ENCODE measurements at regions not wholly inside any gene's neighbourhood (a gene's known extent, or its start where the extent isn't known, plus 50 kb on each side); places are given as distances from the start of the nearest gene placed in this dataset.

DNA sequence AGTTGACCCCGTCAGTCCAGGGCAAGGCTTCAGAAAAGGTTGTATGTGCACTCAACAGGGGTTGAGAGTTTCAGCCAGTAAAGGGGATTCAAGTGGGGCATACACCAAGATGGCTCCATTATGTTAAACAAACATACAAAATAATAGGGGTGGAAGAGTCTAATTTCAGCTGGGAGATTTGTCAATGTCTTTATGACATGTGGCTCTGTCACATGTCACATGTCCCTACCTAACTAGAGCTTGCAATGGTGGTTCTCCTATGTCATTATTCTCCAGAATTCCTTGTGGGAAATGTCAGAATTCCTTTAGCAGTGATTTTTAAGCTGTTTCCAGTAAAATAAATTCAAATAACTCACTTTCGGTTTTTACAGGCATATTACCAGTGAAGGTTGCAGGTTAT is 392.0 kb upstream of the ADGRL4 start:
- no peak for DNase-seq (ENCODE audit: low spot score)

GRCh38 chr1:79396901-79397300 is 390.4 kb upstream of the ADGRL4 start:
- no peak for DNase-seq (ENCODE audit: low spot score)

DNA sequence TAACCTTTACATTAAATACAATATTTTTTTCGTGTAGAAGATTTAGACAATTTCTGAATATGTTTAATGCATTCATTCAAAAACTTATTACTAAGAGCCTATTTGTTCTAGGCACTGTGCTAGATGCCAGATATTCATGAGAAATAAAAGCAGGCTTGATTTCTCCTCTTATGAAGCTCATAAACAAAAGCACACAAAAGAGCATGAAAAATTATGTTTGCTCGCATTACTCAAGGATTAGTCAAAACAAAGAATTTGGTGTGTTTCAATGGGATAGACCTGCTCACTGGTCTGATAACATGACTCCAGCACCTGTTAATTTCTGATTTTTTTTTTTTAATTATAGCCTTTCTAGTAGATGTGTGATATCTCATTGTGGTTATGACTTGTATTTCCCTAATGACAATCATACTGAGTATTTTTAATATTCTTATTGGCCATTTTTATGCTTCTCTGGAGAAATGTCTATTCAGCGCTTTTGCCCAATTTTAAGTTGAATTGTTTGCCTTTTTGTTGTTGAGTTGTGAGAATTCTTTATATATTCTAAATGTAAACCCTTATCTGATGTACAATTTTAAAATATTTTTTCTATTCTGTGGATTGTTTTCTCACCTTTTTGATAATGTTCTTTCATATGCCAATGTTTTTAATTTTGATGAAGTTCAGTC is 382.3 kb upstream of the ADGRL4 start:
- no peak for DNase-seq (ENCODE audit: low spot score)

DNA sequence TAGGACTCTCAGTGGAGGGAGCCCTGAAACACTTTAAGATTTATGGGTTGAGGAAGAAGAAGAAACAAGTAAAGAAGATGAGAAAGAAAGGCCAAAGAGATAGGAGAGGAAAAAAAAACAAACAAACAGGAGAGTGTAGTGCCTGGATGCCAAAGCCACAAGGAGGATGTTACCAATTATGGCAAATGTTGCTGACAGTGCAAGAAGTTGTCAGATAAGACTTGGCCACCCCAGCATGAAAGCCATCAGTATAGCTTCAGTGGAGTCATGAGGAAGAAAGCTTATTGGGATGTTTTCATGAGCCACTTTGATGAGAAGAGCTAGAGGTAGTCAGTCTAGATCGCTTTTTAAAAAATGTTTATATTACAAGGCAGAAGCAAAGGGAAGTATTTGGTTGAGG is 380.2 kb upstream of the ADGRL4 start:
- DNase-seq (ENCODE audit: low spot score): no peak

DNA sequence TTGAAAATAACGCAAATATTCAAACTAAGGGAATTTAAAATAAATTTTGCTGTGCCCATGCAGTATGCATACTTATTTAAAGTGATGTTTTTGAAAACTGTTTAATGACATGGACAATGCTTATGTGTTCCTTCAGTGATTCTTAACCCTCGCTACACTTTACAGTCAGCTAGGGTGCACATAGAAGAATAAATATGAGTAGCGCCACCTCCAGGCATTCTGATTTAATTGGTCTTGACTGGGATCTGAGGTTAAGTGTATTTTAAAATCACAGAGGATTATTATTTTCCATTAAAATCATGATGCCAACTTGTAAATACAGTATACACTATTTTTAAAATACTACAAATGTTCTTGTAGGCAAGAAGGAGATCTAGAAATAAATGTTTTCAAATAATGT is 373.5 kb upstream of the ADGRL4 start:
- DNase-seq (ENCODE audit: low spot score): no peak

GRCh38 chr1:79376106-79376505 is 369.6 kb upstream of the ADGRL4 start:
- DNase-seq (ENCODE audit: low spot score): no peak

DNA sequence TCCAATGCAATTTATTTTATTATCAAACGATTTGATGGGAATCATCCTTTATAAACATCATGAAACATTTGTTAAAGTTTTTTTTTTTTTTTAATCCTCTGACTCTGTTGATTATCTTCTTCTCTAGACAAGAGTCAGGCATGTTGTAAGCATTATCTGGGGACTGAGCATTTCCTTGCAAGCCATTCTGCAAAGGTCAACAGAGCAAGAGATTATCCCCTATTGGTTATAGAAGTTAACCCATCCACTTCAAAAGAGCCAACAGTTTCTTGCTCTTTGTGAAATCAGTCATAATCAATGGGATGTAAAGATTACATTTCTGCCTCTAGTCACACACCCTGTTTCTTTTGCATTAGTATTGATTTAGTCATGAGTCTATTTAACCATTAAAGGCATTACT is 368.8 kb upstream of the ADGRL4 start:
- DNase-seq (ENCODE audit: low spot score): no peak

GRCh38 chr1:79374397-79374796 is 367.9 kb upstream of the ADGRL4 start:
- no peak for DNase-seq (ENCODE audit: low spot score)

GRCh38 chr1:79373481-79374125 is 367.1 kb upstream of the ADGRL4 start:
- no peak for DNase-seq (ENCODE audit: low spot score)

DNA sequence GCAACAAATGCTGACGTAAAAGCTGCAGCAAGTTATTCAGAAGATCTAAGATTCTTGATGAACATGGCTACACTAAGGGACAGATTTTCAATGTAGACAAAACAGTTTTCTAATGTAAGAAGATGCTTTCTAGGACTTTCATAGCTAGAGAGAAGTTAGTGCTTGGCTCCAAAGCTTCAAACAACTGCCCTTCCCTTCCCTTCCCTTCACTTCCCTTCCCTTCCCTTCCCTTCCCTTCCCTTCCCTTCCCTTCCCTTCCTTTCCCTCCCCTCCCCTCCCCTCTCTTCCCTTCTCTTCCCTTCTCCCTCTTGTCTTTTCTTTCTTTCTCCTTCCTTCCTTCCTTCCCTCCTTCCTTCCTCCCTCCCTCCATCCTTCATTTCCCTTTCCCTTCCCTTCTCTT is 365.3 kb upstream of the ADGRL4 start:
- DNase-seq (ENCODE audit: low spot score): no peak

- no peak for DNase-seq (ENCODE audit: low spot score)
These were observed 362.6 kb upstream of the ADGRL4 start for GRCh38 chr1:79369091-79369490.

DNA sequence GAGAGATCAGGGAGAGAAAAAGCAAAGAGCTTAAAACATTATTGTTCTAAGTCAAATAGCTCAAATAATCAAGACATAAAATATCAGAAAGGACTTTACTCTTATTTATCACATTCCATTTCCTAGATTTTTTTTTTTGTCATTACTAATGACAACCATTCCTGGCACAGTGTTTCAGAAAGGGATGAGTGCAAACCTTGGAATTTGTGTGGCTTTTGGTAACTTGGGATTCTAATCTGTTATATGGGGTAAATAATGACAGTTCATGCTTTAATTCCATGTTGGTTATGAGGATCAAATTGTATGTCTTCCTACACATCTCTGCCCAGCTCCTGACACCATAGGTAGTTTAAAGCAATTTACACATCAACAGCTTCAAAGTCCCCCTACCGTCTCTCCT is 358.4 kb upstream of the ADGRL4 start:
- DNase-seq (ENCODE audit: low spot score): peak; percentile 52

- DNase-seq (ENCODE audit: low spot score): no peak
These were observed 356.9 kb upstream of the ADGRL4 start for GRCh38 chr1:79363430-79363829.

DNA sequence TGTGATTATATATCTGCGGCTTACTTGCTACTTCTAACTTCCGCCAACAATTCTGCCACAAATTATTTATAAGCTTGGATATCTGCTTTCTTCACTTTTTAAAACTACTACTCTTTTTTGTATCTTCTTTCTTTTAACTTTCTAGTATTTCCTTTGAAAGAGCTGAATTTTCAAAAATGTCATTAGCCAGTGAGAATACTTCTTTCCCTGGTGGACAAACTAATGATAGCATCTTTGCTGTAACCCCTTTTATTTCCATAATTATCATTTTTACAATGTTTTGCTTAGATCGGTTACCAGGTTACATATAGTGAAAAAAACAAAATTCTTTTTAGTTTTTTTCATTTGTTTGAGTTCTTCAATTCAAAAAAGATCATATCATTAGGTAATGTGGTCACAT is 355.9 kb upstream of the ADGRL4 start:
- DNase-seq (ENCODE audit: low spot score): no peak

DNA sequence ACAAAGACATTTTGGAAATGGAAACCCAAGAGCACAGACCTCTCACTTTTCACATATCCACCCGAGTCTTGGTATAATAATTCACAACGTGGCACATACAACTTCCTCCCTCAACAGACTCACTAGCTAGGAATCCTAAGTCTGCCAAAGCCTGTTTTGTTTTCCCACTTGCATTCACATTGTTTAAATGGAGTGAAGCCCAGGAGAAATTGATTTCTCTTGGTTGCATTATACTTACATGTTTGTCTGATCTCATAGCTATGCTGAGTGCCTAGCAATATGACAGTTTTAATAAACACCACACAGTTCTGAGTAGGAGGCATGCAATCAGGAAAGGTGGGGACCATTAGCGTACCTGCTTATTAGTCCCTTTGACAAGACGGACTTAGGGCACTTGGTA is 348.6 kb upstream of the ADGRL4 start:
- DNase-seq (ENCODE audit: low spot score): peak; percentile 30

GRCh38 chr1:79353224-79353623 is 346.7 kb upstream of the ADGRL4 start:
- DNase-seq (ENCODE audit: low spot score): peak; percentile 22

GRCh38 chr1:79326875-79327274 is 320.3 kb upstream of the ADGRL4 start:
- DNase-seq (ENCODE audit: low spot score): no peak

GRCh38 chr1:79325705-79326104 is 319.2 kb upstream of the ADGRL4 start:
- DNase-seq (ENCODE audit: low spot score): no peak

- no peak for DNase-seq (ENCODE audit: low spot score)
These were observed 318.6 kb upstream of the ADGRL4 start for GRCh38 chr1:79325126-79325525.

DNA sequence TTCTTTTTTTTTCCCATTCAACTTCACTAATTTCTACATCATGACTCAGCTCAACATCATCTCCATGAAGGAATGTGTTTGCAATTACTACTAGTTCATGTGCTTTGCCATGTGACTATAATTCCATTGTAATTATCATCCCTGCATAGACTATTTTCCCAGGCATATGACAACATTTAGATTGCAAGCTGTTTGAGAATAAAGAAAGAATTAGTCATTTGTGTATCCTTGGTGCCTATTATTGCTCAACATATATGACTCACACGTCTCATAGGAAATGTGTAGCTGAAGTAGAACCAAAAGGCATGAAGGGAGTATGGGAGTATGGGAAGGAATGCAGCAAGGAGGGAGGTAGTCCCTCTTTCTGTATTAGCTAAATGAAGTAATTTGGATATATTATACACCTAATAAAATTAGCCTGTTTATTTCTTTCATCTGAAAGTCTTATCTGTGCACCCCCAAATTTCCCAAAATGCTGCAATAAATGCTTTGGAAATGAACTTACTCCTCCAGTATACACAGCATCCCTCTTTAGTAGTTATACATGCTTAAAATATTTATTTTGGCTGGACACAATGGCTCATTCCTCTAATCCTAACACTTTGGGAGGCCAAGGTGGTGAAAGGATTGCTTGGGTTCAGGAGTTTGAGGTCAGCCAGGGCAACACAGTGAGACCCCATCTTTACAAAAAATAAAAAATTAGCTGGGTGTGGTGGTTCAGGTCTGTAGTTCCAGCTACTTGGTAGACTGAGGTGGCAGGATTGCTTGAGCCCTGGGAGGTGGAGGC is 316.9 kb upstream of the ADGRL4 start:
- DNase-seq (ENCODE audit: low spot score): peak; percentile 65

- no peak for DNase-seq (ENCODE audit: low spot score)
These were observed 316.0 kb upstream of the ADGRL4 start for GRCh38 chr1:79322511-79323027.

- DNase-seq (ENCODE audit: low spot score): no peak
These were observed 305.9 kb upstream of the ADGRL4 start for GRCh38 chr1:79312438-79312837.

GRCh38 chr1:79310609-79311008 is 304.1 kb upstream of the ADGRL4 start:
- DNase-seq (ENCODE audit: low spot score): no peak
